Aorta (tissue), 5 donors: ENCODE measurements at regions not wholly inside any gene's neighbourhood (a gene's known extent, or its start where the extent isn't known, plus 50 kb on each side); places are given as distances from the start of the nearest gene placed in this dataset.

Experiments
- ATAC-seq: fragments of 200-7000 bp; cut with Tn5 transposase; one replicate; pipeline ENCODE4 v1.9.1; 2022; ENCODE audit warnings: moderate library complexity; ENCODE audit not compliant: low FRiP score
- DNase-seq, 2 donors: peaks; one replicate each; pipeline ENCODE4 v3.0.0-alpha.2; 2020
- H3K27ac ChIP-seq, 2 donors: one replicate each; pipeline ENCODE4 v1.5.1; 2013; ENCODE audit warnings: low read length in 2 of 2, mild to moderate bottlenecking in 2 of 2, moderate library complexity in 2 of 2, control low read depth in 1 of 2, inconsistent platforms in 1 of 2, low read depth in 1 of 2
- H3K27me3 ChIP-seq, 2 donors: one replicate each; pipeline ENCODE4 v1.6.1; 2013; ENCODE audit warnings: control low read depth in 1 of 2, low read length in 1 of 2, mild to moderate bottlenecking in 1 of 2, moderate library complexity in 1 of 2; ENCODE audit not compliant: insufficient read depth in 2 of 2, control insufficient read depth in 1 of 2
- H3K36me3 ChIP-seq, 2 donors: one replicate each; pipeline ENCODE4 v1.6.1; 2013; ENCODE audit warnings: control low read depth in 1 of 2, low read length in 1 of 2, mild to moderate bottlenecking in 1 of 2; ENCODE audit not compliant: insufficient read depth in 2 of 2, control insufficient read depth in 1 of 2
- H3K4me1 ChIP-seq, 2 donors: one replicate each; pipeline ENCODE4 v1.6.1; 2013; ENCODE audit warnings: low read length in 2 of 2, control low read depth in 1 of 2, mild to moderate bottlenecking in 1 of 2, moderate library complexity in 1 of 2; ENCODE audit not compliant: insufficient read depth in 2 of 2, control insufficient read depth in 1 of 2
- H3K4me3 ChIP-seq, 2 donors: one replicate each; pipeline ENCODE4 v1.5.1; 2013; ENCODE audit warnings: low read length in 2 of 2, control low read depth in 1 of 2, mild to moderate bottlenecking in 1 of 2
- H3K9me3 ChIP-seq: one replicate; pipeline ENCODE4 v1.6.1; 2013; ENCODE audit warnings: mild to moderate bottlenecking, low read length; ENCODE audit not compliant: control insufficient read depth
- WGBS, 2 donors: extraction: QIAGEN DNeasy Blood & Tissue Kit; methylation state at CpG; one replicate each; pipeline ENCODE4 v1.1.7; 2013; 5-methylcytosine and 5-hydroxymethylcytosine counted together
- intact Hi-C, 2 donors: fragments of 100-400 bp; cut with DNase I; formaldehyde crosslinking; loops; one replicate each; pipeline versions ENCODE4 v1.14.2 to v1.15.0; 2022
- donor health status: healthy with polysubstance abuse.
- donor health status: Bipolar disorder and iron deficiency.
- donor health status: DM: no; HTN: no; CAD: no.
- donor health status: DM: no; HTN: no; CAD: no.
- donor health status: DM: yes; HTN: yes; CAD: no.

DNA sequence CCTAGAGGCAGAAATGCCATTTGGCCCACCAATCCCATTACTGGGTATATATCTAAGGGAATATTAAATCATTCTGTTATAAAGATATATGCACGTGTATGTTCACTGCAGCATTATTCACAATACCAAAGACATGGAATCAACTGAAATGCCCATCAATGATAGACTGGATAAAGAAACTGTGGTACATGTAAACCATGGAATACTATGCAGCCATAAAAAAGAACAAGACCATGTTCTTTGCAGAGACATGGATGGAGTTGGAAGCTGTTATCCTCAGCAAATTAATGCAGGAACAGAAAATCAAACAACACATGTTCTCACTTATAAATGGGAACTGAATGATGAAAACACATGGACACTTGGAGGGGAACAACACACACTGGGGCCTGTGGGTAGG is 458.4 kb downstream of the CD83 start:
- intact Hi-C loops, result no loop called here

DNA sequence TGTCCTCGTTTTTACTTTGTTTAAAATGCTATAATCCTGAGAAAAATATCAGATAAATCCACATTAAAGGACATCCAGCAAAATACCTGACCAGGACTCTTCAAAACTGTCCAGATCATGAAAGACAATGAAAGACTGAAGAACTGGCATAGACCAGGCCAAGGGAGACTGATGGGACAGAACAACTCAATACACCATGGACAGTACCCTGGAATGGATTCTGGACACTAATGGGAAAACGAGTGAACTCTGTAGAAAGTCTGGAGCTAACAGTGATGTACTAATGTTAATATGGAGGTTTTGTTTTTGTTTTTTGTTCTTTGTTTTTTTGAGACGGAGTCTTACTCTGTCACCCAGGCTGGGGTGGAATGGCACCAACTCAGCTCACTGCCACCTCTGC is 461.4 kb downstream of the CD83 start:
- peaks cover 0 to 2% of the 10 kb centered on the region in 2 donors for H3K27me3 ChIP-seq
- intact Hi-C loops, result no loop called here
- no peaks in the 10 kb centered on the region for H3K36me3 ChIP-seq
- H3K4me1 ChIP-seq, result peaks cover 0 to 2% of the 10 kb centered on the region in 2 donors
- H3K4me3 ChIP-seq, result no peak overlapping the region
- DNase-seq (no peak), ATAC-seq (no peak)
- WGBS, 2 donors, result 47 to 48% methylated on average over 3 of the region's 3 CpGs
- peaks cover 1% of the 10 kb centered on the region for H3K9me3 ChIP-seq
- H3K27ac ChIP-seq, result no peak overlapping the region

More for the DNA sequence above, 458.4 kb downstream of the CD83 start:
- no peak for DNase-seq
- ATAC-seq, result no peak
- no peak overlapping the region for H3K27ac ChIP-seq
- no peaks in the 10 kb centered on the region for H3K27me3 ChIP-seq
- H3K36me3 ChIP-seq, result no peaks in the 10 kb centered on the region
- WGBS, 2 donors, result 86 to 89% methylated on average over 1 of the region's 1 CpG
- H3K9me3 ChIP-seq, result peaks cover 1% of the 10 kb centered on the region
- H3K4me1 ChIP-seq, result peaks cover 0 to 2% of the 10 kb centered on the region in 2 donors
- no peak overlapping the region for H3K4me3 ChIP-seq

DNA sequence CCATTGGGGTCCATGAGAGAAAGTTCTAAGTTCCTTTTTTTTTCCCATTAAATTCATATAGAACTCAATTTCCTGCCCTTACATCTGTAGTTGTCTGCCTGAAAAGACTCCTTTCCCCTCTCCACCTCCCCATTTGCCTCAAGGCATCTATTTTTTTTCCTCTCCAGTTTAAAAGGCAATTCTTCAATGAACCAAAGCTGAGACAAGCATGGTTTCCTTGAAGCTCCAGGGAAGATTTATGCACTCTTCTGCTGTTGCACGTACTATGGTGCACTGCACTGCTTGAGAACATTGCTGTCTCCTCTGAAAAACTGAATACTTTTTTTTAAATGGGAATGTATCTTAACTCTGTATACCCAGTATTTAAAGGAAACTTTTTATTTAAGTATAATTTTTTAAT is 465.2 kb downstream of the CD83 start:
- ATAC-seq (no peak), DNase-seq (no peak)

DNA sequence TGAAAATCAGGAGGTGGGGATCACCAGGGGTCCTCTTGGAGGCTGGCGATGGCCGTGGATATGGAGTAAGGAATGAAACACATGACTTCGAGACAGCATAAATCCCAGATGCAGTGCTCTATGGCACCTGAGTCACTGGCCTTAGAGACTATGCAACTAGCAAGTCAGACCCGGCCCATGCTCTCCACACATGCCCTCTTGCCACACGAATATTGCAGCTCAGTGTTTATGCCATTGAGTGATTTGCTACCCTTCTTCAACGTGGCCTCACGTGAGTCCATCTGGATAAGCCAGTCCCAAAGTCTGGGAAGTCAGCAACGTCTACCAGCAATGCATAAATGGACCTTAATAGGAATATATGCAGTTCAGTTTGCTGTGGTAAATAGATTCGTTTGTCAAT is 466.3 kb downstream of the CD83 start:
- H3K27ac ChIP-seq, result no peak overlapping the region
- intact Hi-C loops, result no loop called here
- 65 to 71% methylated on average over 9 of the region's 9 CpGs for WGBS, 2 donors
- no peak overlapping the region for H3K4me3 ChIP-seq
- H3K27me3 ChIP-seq, result peaks cover 0 to 2% of the 10 kb centered on the region in 2 donors
- DNase-seq (no peak), ATAC-seq (no peak)
- no peaks in the 10 kb centered on the region for H3K9me3 ChIP-seq
- no peaks in the 10 kb centered on the region for H3K4me1 ChIP-seq
- no peaks in the 10 kb centered on the region for H3K36me3 ChIP-seq

More for the DNA sequence above, 465.2 kb downstream of the CD83 start:
- Histone ChIP-seq H3K9me3 (no peaks in the 10 kb centered on the region), H3K4me3 (no peak overlapping the region), H3K27ac (no peak overlapping the region), H3K27me3 (peaks cover 0 to 2% of the 10 kb centered on the region in 2 donors), H3K4me1 (peaks cover 0 to 2% of the 10 kb centered on the region in 2 donors), H3K36me3 (no peaks in the 10 kb centered on the region)
- intact Hi-C loops, result no loop called here
- WGBS, 2 donors, result 91 to 97% methylated on average over 1 of the region's 1 CpG

DNA sequence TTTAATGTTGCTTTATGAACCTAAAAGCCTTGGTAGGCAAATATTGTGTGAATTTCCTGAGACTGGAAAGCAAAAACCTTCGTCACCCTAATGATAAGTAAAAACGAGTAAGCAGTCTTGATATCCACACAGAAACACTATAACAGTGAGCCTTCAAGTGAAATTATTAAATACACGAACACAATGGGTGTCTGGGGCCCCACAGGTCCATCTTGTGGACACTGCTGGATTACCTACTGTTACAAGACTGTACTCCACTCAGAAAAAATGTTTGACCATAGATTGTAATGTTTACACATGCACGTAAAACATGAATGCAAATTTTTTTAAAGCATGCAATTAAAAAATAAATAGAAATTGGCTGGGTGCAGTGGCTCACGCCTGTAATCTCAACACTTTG is 466.9 kb downstream of the CD83 start:
- Histone ChIP-seq H3K36me3 (no peaks in the 10 kb centered on the region), H3K4me3 (no peak overlapping the region), H3K27me3 (peaks cover 0 to 2% of the 10 kb centered on the region in 2 donors), H3K4me1 (no peaks in the 10 kb centered on the region), H3K27ac (no peak overlapping the region), H3K9me3 (no peaks in the 10 kb centered on the region)
- WGBS, 2 donors, result 64 to 68% methylated on average over 5 of the region's 5 CpGs
- ATAC-seq (no peak), DNase-seq (no peak)
- intact Hi-C loops, result no loop called here

DNA sequence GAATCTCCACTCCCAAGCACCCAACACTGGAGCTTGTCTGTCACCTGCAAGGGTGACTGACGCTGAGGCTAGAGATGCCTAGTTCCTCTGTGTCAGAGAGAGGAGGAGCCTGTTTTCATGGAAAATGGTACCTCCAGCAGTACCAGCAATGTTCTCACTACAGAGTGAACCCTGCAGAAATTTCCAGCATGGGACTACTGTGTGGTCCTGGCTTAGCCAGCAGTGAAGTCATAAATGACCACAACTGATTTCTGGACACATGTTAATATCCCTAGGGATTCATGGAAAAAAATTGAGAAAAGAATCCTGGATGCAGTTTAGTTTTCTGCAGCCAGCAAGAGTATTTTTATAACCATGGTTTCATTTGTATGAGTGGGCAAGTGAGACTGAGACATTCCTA is 468.1 kb downstream of the CD83 start:
- no peaks in the 10 kb centered on the region for H3K36me3 ChIP-seq
- no peak for ATAC-seq
- intact Hi-C loops, result no loop called here
- H3K27me3 ChIP-seq, result peaks cover 0 to 2% of the 10 kb centered on the region in 2 donors
- H3K4me3 ChIP-seq, result no peak overlapping the region
- no peaks in the 10 kb centered on the region for H3K4me1 ChIP-seq
- 40 to 55% methylated on average over 1 of the region's 1 CpG for WGBS, 2 donors
- H3K27ac ChIP-seq, result no peak overlapping the region
- DNase-seq, result no peak
- no peaks in the 10 kb centered on the region for H3K9me3 ChIP-seq

DNA sequence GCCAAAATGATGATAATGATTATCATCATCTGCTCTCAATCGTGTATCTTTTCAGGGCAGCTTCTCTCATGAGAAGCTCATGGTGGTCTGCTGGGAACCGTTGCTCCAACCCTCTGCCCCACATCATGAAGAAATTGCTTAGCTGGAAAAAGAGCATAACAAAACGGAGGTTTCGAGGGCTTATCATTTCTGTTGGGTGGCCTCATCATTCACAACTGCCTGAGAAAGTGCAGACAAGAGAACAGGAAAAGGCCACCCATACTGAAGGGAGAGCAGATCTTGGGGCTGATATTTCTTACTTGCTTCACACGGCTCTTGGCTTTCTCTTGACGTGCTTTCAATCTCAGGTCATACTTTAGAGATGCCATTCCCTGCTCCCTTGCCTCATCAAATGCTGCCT is 471.6 kb downstream of the CD83 start:
- 55 to 62% methylated on average over 6 of the region's 6 CpGs for WGBS, 2 donors
- ATAC-seq (no peak), DNase-seq (no peak)
- H3K9me3 ChIP-seq, result no peaks in the 10 kb centered on the region
- no peaks in the 10 kb centered on the region for H3K4me1 ChIP-seq
- intact Hi-C loops, result no loop called here
- no peaks in the 10 kb centered on the region for H3K36me3 ChIP-seq
- no peak overlapping the region for H3K4me3 ChIP-seq
- H3K27me3 ChIP-seq, result no peaks in the 10 kb centered on the region
- no peak overlapping the region for H3K27ac ChIP-seq

DNA sequence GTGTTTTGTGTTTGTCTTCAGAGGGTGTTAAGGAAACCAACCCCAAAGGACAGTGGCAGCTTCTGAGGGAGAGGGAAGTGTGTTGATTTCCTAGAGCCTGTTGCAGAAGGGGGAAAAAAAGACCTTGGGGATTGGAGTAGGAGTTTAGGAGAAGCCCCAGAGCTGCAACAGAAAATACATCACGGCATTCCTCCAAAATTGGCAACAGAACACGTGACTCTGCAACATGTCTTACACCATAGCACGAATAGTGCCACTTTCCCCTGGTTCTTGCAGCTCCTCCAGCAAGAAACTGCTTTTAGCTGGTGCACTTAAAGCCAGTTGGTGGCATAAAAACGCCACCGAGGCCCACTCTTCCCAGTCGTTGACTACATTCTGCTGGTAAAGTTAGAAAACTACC is 473.0 kb downstream of the CD83 start:
- H3K27ac ChIP-seq, result no peak overlapping the region

DNA sequence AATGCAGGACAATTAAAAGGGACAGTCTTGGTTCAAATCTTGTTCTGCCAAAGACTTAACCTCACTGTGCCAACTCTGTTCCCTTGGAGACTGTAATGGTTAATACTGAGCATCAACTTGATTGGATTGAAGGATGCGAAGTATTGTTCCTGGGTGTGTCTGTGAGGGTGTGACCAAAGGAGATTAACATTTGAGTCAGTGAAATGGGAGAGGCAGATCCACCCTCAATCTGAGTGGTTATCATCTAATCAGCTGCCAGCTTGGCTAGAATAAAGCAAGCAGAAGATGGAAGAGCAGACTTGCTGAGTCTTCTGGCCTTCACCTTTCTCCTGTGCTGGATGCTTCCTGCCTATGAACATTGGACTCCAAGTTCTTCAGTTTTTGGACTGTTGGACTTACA is 474.4 kb downstream of the CD83 start:
- ATAC-seq, result no peak
- H3K9me3 ChIP-seq, result no peaks in the 10 kb centered on the region
- no peaks in the 10 kb centered on the region for H3K27me3 ChIP-seq
- intact Hi-C loops, result no loop called here
- no peak for DNase-seq
- H3K4me3 ChIP-seq, result no peak overlapping the region
- H3K36me3 ChIP-seq, result no peaks in the 10 kb centered on the region
- 97 to 98% methylated on average over 1 of the region's 1 CpG for WGBS, 2 donors
- H3K4me1 ChIP-seq, result no peaks in the 10 kb centered on the region
- no peak overlapping the region for H3K27ac ChIP-seq

More for the DNA sequence above, 473.0 kb downstream of the CD83 start:
- Histone ChIP-seq H3K4me3 (no peak overlapping the region), H3K27me3 (no peaks in the 10 kb centered on the region), H3K4me1 (no peaks in the 10 kb centered on the region), H3K36me3 (no peaks in the 10 kb centered on the region), H3K9me3 (no peaks in the 10 kb centered on the region)
- no peak for ATAC-seq
- WGBS, 2 donors, result 46 to 49% methylated on average over 6 of the region's 6 CpGs
- intact Hi-C loops, result no loop called here
- DNase-seq, result no peak
